NCI-H2107 treated with DMSO at 0.1 percent for 48 hours (cell line): ENCODE measurements at regions not wholly inside any gene's neighbourhood (a gene's known extent, or its start where the extent isn't known, plus 50 kb on each side); places are given as distances from the start of the nearest gene placed in this dataset.

Experiments used
- DNase-seq: peaks from one replicate; lab custom pipeline; 2025; ENCODE audit not compliant: unreplicated experiment; lab: John Stamatoyannopoulos, UW

DNA sequence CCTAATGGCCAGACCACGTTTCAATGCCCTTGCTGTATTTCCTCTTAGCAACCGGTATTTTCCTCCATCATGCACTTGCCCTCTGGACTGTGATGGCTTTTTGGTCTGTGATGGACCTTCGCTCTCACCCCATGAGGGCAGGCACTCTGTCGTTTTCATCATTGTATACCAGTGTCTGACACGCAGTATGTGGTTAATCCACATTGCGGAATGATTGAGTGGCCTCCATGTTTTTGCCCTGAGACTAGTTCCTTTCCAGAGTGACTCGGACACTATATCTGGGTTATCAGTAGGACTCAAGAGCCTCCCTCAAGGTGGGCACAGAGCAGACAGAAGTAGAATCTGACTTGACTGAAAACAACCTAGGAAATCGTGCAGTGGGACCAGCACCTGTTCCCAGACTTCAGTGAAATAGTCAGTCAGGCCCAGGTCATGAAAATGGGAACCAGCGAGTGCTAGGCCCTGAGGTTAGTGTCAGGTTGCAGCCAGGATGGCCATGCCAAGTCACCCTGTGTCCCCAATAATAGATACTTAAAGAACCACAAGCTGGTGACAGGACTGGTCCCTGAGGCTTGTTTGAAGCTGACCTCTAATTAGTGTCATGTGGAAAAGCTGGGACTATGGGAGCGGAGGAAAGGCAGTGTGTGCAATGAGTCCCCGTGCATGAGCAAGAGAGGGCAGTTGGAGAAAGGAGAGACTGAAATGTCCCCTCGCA is 464.7 kb downstream of the INSC start:
- DNase-seq = no peak

DNA sequence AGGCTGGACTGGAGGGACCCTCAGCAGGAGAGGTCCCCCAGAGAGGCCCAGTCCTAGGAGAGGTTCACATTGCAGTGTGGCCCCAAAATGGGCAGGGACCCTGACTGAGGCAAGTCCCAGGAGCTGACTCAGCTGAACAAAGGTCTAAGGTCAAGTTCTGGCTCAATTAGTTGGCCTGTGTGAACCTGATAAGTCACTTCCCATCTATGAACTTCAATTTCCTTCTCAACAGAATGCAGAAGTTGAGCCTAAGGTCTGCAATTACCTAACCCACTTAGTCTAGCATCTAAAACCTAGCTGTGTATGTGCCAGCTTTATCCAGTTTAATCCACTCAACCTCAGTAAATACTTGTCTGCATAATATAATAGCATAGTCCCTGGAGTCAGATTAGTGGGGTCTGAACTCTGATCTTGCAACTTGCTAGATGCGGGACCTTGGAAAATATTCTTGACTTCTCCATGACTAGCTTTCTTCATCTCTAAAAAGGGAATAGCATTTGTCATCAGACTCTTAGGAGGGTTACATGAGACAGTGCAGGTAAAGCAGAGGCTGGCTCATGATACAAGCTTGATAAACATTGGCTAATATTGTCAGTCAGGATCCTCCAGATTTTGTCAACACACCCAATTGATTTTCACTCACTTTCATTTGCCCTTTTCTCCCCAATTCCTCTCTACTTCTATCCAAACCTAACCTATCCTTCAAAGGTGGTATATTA is 465.5 kb downstream of the INSC start:
- DNase-seq = no peak

DNA sequence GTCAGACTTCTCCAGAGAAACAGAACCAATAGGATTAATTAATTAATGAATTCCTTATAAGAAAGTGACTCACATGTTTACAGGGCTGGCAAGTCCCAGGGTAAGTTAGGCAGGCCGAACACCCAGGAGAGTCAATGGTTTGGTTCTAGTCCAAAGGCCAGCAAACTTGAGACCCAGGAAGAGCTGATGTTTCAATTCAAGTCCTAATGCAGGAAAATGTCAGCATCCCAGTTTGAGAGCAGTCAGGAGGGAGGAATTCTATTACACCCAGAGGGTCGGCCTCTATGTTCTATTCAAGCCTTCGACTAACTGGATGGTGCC is 466.0 kb downstream of the INSC start:
- no peak for DNase-seq

DNA sequence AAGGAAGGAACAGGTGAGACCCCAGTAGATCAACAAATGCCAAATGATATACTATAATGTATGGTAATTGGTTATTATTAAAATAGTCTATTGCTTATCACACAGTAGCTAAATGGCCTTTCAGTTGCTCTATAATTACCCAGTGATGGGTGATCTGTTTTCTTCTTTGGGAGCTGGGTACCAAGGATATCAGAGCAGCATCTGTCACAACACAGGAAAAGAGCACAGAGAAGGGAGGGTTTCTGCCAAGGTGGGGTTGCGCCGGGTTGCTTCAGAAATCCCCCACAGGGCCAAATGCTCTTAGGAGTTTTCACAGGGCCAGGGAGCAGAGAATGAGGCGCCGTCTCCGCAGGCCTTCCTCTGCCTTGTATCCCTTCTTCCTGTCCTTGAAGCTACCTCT is 469.4 kb downstream of the INSC start:
- DNase-seq = no peak

DNA sequence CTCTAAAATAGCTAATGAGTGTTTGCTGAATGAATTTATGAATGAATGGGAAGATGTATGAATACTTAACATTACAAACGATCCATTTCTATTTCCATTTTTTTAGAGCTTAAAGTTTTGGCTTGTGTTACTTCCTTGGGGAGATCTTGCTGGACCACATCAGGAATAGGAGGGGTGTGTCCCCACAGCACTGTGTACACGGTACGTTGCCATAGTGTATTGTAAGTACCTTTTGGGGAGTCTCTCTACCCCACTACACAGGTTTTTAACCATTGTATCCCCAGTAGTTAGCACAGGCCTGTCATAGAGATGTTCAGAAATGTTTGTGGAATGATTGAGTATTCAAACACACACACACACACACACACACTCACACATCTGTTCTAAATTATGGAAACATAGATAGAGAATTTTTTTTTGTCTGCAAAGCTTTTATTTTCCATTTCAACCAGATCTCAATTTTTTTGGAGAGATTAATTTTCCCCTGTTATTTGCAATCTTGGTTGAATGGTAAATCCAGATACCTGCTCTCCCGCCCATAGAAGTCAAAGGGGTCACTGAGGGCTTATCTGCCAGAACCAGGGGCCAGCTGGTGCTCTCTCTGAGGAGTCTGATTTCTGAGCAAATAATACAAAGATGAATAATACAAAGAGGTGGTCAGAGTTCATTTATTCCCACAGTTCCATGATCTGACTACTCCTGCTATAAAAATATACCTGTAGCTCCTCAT is 471.0 kb downstream of the INSC start:
- no peak for DNase-seq

DNA sequence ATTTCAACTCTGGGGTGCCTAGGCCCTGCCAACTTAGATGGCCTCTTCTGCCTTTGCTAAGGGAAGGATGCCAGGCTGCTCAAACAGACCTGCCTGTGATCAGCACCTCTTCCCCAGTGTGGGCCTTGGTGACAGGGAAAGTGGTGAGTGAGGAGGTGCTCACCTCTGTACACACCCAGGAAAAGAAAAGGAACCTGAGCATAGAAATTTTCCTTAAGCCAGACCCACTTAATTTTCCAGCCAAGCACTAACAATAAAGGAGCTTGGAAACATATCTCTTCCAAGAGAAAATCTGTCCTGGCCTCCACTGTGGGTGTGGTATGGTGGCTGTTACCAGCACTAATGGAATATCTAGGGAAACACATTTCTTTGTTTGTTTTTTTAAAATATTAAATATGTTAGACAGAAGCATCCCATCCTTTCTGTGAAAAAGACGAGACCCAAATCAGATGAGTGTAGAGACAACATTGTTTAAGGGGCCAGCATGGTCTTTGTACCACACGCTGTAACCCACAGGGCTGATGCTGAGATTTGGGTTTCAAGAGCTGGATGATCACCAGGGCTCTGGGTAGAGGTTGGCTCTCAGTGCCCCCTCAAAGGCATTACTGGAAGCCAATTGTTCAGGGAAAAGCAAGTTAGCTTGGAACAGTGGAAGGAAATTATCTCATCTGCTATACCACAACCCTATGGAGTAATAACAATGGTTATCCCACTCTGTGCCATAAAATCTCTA is 472.2 kb downstream of the INSC start:
- no peak for DNase-seq

DNA sequence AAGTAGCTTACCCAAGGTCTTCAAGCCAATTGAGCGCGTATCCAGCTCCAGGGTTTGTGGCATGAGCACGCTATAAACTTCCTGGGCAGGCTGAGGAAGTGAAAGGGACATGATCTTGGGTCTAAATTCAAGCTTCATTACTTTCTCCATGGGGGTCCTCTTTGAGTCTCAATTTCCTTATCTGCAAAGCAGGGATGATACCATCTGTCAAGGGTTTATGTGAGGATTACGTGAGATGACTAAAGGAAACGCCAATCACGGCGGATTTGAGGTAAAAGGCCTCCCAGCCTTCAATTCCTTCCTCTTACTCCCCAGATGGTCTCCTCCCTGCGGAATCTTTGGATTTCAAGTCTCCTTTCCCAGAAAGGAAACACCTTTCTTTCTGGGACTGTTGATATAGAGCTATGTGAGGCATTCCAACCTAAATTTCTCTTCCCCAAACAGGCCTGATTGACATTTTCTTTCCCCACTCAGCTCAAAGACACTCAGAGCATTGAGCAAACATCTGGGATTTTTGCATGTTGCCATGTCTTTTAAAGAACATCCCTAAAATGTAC is 474.4 kb downstream of the INSC start:
- DNase-seq = no peak

DNA sequence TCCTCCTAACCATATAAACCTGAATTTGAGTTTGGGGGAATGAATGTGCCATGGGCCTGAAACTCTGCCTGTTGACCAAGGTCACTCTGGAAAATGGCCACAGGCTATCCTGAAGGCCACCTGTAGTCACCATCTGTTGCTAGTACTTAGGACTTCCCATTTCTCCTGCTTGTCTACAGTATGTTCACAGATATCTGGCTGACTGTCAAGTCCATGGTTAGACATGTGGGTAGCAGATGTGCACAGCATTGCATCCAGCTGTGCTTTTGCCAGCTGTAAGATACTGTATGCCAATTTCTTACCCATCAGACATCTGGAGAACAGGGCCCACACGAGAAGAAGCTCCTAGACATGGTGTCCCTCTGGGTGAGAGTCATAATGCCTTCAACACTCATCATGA is 475.4 kb downstream of the INSC start:
- no peak for DNase-seq

DNA sequence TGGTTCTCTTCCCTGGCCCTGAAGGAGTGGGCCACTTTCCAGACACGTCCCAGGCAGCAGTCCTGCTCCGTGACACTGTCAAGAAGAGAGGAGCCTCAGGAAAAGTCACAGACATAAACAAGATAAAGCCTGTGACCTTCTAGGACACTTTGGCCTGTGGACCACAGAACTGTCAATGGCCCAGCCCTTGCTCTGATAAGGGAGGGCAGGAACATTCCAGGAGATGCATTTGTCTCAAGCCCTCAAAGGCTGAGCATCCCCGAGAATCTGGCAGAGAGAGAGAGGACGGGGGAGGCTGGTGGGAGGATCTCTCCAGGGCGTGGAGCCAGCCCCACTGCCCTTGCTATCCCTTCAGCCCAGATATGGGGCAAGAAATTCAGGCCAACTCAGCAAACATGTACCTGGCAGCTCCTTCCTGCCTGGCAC is 476.4 kb downstream of the INSC start:
- DNase-seq = no peak

DNA sequence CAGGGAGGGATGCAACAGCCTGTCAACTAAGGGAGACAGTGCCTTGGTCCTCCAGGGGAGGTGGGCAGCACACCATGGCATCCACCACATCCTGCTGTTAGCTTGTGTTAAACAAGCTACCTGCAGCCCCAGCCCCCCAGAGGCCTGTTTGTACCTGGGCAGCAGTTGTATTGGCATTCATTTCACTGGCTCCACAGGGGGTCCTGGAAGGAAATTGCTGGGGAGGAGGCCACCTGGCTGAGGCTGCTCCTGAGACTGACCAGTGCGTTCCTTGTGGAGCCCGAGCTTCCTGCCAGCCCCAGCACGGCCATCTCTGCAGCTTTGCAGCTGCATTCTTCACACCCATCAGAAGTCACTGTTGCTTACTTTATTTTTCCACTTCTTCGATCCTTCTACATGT is 479.9 kb downstream of the INSC start:
- DNase-seq = no peak

DNA sequence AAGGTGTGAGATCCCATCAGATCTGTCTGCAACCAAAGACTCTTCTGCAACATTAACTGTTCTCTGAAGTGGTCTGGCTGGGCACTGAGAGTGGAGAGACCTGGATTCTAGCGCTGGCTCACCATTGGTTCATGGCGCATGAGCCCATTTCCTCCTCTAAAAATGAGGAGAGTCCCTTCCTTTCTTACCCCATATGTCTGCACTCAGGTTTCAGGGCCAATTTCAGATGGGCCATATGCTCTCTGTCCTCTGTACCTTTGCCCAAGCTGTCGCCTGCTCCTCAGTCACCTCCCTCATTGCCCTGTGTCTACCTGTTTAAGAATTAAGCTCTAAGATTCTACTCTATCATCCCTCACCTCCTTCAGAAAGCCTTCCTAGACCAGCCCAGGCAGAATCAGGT is 484.7 kb downstream of the INSC start:
- no peak for DNase-seq

DNA sequence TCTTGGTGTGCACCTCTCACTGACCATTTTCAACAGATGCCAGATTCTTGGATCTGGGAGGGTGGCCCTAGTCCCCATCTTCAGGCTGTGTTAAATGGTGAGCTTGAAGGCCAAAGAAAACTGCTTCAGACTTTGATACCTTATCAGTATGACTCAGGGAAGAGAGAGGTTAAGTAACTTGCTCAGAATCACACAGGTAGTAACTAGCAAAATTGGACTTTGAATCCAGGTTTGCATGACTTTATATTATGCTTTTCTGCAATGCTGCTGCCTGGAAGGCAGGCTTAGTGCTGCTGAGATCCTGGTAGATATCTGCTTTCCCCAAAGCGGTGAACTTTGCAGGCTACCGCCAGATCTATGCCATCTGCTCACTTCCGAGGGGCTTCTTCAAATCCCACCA is 487.3 kb downstream of the INSC start:
- DNase-seq = no peak

DNA sequence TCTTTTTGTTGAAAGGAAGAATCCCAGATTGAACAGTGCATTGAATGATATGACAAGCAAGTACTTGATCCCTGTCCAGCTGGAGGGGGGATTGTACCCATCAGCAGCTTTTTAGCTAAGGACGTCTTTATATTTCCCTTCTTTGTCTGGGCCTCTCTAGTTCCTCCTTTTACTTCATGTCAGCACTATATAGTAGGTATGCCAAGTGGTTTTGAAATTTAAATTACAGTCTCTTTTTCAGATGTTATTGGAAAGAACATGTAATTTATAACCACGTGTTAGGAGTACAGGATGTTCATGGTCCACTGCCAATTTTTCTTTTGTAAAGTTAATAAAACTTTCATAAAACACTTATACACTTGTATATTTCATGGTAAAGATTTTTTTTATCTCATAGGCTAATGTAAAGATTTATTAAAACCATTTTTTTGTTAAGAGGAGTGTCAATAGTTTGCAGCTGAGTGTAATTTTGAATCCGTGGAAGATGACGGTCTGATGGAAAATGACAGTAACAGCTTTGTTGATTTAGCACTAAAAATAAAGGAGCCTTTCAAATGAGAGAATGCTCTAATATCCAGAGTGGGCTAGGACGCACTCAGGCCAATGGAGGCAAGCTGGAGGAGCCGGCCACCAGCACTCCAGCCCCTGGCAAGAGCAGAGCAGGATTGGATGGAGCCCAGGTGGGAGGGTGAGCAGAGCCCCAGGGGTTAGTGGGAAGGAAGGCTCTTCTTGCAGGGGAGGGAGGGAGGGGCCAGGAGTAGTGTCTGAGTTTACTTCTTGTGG is 488.3 kb downstream of the INSC start:
- no peak for DNase-seq

DNA sequence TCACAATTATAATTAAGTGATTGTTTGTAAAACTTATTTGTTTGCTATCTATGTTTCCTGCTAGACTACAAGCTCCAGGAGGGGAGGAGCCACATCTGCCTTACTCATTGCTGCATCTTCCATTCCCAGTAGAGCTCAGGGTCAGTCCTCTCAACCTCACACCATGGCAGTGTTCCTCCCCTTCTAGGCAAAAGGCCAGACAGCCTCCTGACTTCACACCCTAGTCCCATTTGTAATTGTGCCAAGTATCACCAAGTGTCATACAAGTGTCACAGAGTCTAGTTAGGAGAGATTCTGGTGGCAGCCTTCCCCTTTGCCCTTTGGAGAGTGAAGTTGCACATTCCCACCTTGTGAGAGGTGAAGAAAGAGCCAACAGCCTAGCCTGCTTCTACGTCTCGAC is 490.4 kb downstream of the INSC start:
- DNase-seq = no peak

DNA sequence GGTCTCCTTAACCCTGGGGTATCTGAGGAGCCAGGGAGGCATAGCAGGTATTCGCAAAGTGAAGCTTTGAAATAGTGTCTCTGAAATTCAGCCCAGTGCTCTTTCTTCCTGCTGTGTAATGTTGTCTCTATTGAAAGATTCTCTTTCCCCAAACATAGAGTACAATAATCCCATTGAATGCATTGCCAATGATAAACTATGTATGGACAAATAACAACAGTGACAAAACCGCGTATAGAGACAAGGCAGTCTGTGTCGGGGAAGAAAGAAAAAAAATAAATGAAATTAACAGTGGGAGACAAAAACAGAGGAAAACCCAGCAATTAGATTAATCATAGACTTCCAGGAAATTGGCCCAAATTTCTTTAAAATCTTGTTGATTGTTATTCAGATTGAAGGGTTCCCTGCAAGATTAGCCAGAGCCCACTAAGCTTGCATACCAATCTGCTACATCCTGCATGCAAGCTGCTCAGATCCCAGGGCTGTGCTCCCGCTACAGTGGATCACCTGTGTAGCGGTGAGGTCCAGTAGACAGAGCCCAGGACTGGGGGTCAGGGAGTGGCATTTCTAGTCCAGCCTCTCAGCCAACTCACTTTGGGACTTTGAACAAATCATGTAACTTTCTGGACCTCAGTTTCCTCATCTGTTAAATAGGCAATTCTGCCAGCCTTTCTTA is 492.8 kb downstream of the INSC start:
- no peak for DNase-seq

DNA sequence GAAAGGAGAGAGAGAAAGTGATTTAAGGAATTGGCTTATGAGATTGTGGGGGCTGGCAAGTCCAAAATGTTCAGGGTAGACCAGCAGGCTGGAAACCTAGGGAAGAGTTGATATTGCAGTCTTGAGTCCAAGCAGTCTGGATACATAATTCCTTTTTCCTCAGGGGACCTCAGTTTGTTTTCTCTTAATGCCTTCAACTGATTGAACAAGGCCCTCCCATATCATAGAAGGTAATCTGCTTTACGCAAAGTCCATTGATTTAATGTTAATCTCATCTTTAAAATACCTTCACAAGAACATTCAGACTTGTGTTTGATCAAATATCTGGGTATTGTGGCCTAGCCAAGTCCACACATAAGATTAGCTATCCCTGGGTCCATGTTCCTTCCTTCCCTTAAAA is 494.7 kb downstream of the INSC start:
- DNase-seq = no peak

DNA sequence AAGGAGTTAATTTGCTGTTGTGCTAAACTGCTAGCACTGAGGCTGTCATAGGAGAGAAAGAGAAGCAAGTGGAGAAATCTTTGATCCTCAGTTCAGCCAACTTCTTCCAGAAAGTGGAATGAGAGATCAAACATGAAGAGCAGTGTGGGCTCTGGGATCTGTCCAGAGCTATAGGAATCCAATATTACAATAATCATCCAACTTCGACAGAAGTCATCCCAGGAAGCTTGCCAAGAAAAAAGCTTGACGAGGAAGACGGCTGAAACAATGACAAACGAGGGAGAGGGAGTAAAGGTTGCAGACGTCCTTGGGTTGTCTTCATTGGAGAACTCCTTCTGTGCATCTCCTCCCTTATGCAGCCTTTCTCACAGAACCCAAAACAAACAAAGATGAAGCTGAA is 496.2 kb downstream of the INSC start:
- no peak for DNase-seq

DNA sequence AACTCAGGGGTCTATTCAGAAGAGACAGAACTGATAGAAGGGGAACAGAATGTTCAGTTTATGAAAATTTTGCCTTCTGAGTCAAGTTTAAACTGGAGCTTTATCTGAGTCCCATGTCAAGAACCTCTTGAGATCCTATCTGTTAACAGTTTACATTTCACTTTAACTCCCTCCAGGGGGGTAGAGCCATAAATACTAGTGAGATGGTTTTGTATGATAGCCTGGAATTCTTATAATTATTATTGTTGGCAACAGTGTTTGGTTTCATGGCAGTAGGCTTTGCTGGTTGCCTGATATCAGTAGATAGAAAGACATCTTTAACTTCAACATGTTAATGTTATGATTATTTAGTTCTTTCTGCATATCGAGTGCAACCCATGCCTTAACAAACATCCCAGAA is 498.5 kb downstream of the INSC start:
- no peak for DNase-seq

DNA sequence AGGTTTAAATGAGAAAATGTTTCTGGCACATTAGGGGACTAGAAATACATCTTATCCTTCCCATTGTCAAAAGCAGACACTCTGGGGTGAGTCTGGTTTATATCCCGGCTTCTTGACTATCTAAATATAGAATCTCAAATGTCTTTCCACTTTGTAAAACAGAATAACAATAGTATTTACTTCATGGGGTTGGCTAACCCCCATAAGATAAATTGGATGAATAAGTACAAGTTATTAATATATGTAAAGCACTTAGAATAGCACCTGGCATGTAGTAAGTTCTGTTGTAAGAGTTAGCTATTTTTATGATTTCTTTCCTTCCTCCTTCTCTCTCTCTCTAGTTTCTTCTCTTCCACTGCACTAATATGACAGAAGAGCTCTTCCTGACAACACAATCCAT is 499.1 kb downstream of the INSC start:
- no peak for DNase-seq
